Peyer's patch (tissue), 4 donors: ENCODE measurements at regions not wholly inside any gene's neighbourhood (a gene's known extent, or its start where the extent isn't known, plus 50 kb on each side); places are given as distances from the start of the nearest gene placed in this dataset.

Source experiments
- POLR2A ChIP-seq, 2 donors: fragments of 450-650 bp; IDR thresholded peaks; one replicate each; pipeline ENCODE4 v1.5.1; 2017; ENCODE audit warnings: antibody characterized with exemption in 2 of 2, mild to moderate bottlenecking in 2 of 2, moderate library complexity in 2 of 2
- TF ChIP-seq, protein P1 (sequence below), 6 experiments: fragments of 450-650 bp in 4 of 6; fragments of 200-600 bp in 2 of 6; sonication (generic) in 1 of 6; IDR thresholded peaks; one replicate each; pipeline ENCODE4 v1.5.1; 2017 to 2019; ENCODE audit warnings: antibody characterized with exemption in 6 of 6, mild to moderate bottlenecking in 3 of 6, moderate library complexity in 1 of 6

DNA sequence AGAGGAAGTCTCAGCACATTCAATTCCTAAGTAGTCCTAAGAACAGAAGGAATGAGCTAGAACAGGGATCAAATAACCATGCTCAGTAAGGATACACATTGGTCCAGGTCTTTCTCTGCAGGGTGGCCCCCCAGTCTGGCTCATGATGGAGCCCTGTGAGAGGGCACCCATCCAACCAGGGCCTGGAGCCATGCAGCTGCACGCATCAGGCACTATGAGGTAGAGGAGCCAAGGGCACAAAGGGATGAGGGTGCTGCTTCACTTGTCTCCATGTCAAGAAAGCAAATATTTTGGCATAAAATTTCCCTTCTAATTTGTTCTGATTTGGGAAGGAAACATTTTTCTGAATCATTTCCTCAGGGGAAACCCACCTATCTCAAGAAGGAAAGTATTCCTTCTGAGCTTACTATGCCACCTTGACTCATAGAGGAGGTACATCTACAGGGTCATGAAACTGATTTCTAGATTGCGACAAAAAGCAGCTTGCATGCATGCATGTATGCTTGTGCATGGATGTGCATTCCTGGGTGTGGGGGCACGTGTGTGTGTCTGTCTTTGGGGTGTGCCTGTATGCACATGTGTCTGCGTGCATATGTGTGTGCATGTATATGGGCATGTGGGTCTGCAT lies 600.3 kb downstream of the MID1IP1 start:
- TF ChIP-seq, protein P1, sequence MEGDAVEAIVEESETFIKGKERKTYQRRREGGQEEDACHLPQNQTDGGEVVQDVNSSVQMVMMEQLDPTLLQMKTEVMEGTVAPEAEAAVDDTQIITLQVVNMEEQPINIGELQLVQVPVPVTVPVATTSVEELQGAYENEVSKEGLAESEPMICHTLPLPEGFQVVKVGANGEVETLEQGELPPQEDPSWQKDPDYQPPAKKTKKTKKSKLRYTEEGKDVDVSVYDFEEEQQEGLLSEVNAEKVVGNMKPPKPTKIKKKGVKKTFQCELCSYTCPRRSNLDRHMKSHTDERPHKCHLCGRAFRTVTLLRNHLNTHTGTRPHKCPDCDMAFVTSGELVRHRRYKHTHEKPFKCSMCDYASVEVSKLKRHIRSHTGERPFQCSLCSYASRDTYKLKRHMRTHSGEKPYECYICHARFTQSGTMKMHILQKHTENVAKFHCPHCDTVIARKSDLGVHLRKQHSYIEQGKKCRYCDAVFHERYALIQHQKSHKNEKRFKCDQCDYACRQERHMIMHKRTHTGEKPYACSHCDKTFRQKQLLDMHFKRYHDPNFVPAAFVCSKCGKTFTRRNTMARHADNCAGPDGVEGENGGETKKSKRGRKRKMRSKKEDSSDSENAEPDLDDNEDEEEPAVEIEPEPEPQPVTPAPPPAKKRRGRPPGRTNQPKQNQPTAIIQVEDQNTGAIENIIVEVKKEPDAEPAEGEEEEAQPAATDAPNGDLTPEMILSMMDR (IDR thresholded peaks at IDR 0.05) = no peak
- no peak for TF ChIP-seq POLR2A (IDR thresholded peaks at IDR 0.05)
